GM23338 (cell line): ENCODE measurements at regions not wholly inside any gene's neighbourhood (a gene's known extent, or its start where the extent isn't known, plus 50 kb on each side); places are given as distances from the start of the nearest gene placed in this dataset.

Experiments
- ATAC-seq: fragments of 200-7000 bp; cut with Tn5 transposase; 3 replicates; pipeline ENCODE4 v1.9.1; 2020
- DNase-seq: peaks from one replicate; pipeline ENCODE4 v3.0.0-alpha.2; 2015; ENCODE audit warnings: low spot score
- H2AFZ ChIP-seq: fragments of 200-600 bp; sonication (generic); 2 replicates; pipeline ENCODE4 v1.8.0; 2016; ENCODE audit warnings: antibody characterized with exemption, mild to moderate bottlenecking, moderate library complexity
- H3F3A ChIP-seq: fragments of 200-600 bp; sonication (generic); replicated peaks from 2 replicates; pipeline ENCODE4 v1.8.0; 2017; ENCODE audit warnings: antibody characterized with exemption, mixed run types, low read depth
- H3K27ac ChIP-seq: fragments of 200-600 bp; sonication (generic); 2 replicates; pipeline ENCODE4 v1.6.1; 2016; ENCODE audit warnings: low read depth
- H3K27me3 ChIP-seq: fragments of 200-600 bp; sonication (generic); 2 replicates; pipeline ENCODE4 v1.8.0; 2016; ENCODE audit warnings: mild to moderate bottlenecking, mixed run types, moderate library complexity; ENCODE audit not compliant: insufficient read depth
- H3K36me3 ChIP-seq: fragments of 200-600 bp; sonication (generic); 2 replicates; pipeline ENCODE4 v1.8.0; 2016; ENCODE audit warnings: mild to moderate bottlenecking; ENCODE audit not compliant: insufficient read depth
- H3K4me1 ChIP-seq: fragments of 200-600 bp; sonication (generic); 2 replicates; pipeline ENCODE4 v1.8.0; 2016; ENCODE audit warnings: mild to moderate bottlenecking, moderate library complexity; ENCODE audit not compliant: insufficient read depth
- H3K4me2 ChIP-seq: fragments of 200-600 bp; sonication (generic); 2 replicates; pipeline ENCODE4 v1.7.1; 2017; ENCODE audit warnings: mixed run types
- H3K4me3 ChIP-seq: fragments of 200-600 bp; sonication (generic); 2 replicates; pipeline ENCODE4 v1.6.1; 2016; ENCODE audit warnings: mixed run types
- H3K79me2 ChIP-seq: fragments of 200-600 bp; sonication (generic); replicated peaks from 2 replicates; pipeline ENCODE4 v1.8.0; 2017; ENCODE audit warnings: mild to moderate bottlenecking; ENCODE audit not compliant: insufficient read depth
- H3K9me2 ChIP-seq: fragments of 200-600 bp; sonication (generic); 2 replicates; pipeline ENCODE4 v1.8.0; 2017; ENCODE audit not compliant: insufficient read depth
- H4K20me1 ChIP-seq: fragments of 200-600 bp; sonication (generic); replicated peaks from 2 replicates; pipeline ENCODE4 v1.8.0; 2017; ENCODE audit warnings: mild to moderate bottlenecking; ENCODE audit not compliant: insufficient read depth
- H3K27ac Mint-ChIP-seq: 2 replicates; pipeline ENCODE4 v1.8.0; 2020; ENCODE audit warnings: inconsistent platforms, mild to moderate bottlenecking, moderate library complexity, mixed read lengths
- H3K27me3 Mint-ChIP-seq: 3 replicates; pipeline ENCODE4 v1.8.0; 2022; ENCODE audit warnings: low read depth, mild to moderate bottlenecking, moderate library complexity, mixed read lengths, inconsistent platforms; ENCODE audit not compliant: insufficient read depth, poor library complexity
- H3K36me3 Mint-ChIP-seq: 3 replicates; pipeline ENCODE4 v1.8.0; 2021; ENCODE audit warnings: low read depth, mild to moderate bottlenecking, inconsistent platforms, moderate library complexity, mixed read lengths
- H3K4me1 Mint-ChIP-seq: 3 replicates; pipeline ENCODE4 v1.8.0; 2020; ENCODE audit warnings: mild to moderate bottlenecking, inconsistent platforms, mixed read lengths
- H3K4me3 Mint-ChIP-seq: 3 replicates; pipeline ENCODE4 v1.8.0; 2021; ENCODE audit warnings: moderate library complexity, mild to moderate bottlenecking, inconsistent platforms, mixed read lengths
- H3K9me3 Mint-ChIP-seq: 3 replicates; pipeline ENCODE4 v1.8.0; 2020; ENCODE audit warnings: moderate library complexity, mild to moderate bottlenecking, inconsistent platforms, mixed read lengths
- CREB1 ChIP-seq: fragments of 250-450 bp; sonication (Bioruptor Pico); IDR thresholded peaks from 2 replicates; pipeline ENCODE4 v1.5.0; 2020; ENCODE audit warnings: low read depth, mild to moderate bottlenecking, moderate library complexity
- EZH2 ChIP-seq: fragments of 200-600 bp; sonication (generic); IDR thresholded peaks from one replicate; pipeline ENCODE4 v1.8.0; 2017; ENCODE audit warnings: antibody characterized with exemption, mild to moderate bottlenecking, low read depth; ENCODE audit not compliant: unreplicated experiment
- EZH2phosphoT487 ChIP-seq: fragments of 200-600 bp; sonication (generic); IDR thresholded peaks from one replicate; pipeline ENCODE4 v1.8.1; 2018; ENCODE audit warnings: antibody characterized with exemption; ENCODE audit not compliant: unreplicated experiment
- JUNB ChIP-seq: IDR thresholded peaks from one replicate; pipeline ENCODE4 v1.6.1; 2016; ENCODE audit warnings: antibody characterized with exemption; ENCODE audit not compliant: unreplicated experiment
- NANOG ChIP-seq: IDR thresholded peaks from 2 replicates; pipeline ENCODE4 v1.6.1; 2016; ENCODE audit warnings: antibody characterized with exemption, borderline replicate concordance
- POLR2AphosphoS5 ChIP-seq: IDR thresholded peaks from 2 replicates; pipeline ENCODE4 v1.6.1; 2016; ENCODE audit warnings: antibody characterized with exemption, low read depth
- STAT1 ChIP-seq: IDR thresholded peaks from one replicate; pipeline ENCODE4 v1.6.1; 2016; ENCODE audit warnings: antibody characterized with exemption; ENCODE audit not compliant: unreplicated experiment
- ZNF114 ChIP-seq: fragments of 250-450 bp; sonication (Bioruptor Pico); IDR thresholded peaks from 2 replicates; pipeline ENCODE4 v1.5.0; 2020; ENCODE audit warnings: mild to moderate bottlenecking, moderate library complexity
- ZNF331 ChIP-seq: fragments of 250-450 bp; sonication (Bioruptor Pico); IDR thresholded peaks from 2 replicates; pipeline ENCODE4 v1.5.0; 2020; ENCODE audit warnings: low read depth, mild to moderate bottlenecking, moderate library complexity
- TF ChIP-seq, protein P1 (sequence below), 2 experiments: fragments of 200-600 bp in 1 of 2; sonication (generic) in 1 of 2; conservative IDR thresholded peaks; 2 replicates each; pipeline versions ENCODE4 v1.5.1 to v1.6.1; 2016 to 2017; ENCODE audit warnings: antibody characterized with exemption in 2 of 2, low read depth in 2 of 2, mild to moderate bottlenecking in 2 of 2, moderate library complexity in 1 of 2
- TF ChIP-seq, protein P2 (sequence below): IDR thresholded peaks from 2 replicates; pipeline ENCODE4 v1.6.1; 2016; ENCODE audit warnings: antibody characterized with exemption
- TF ChIP-seq, protein P3 (sequence below): fragments of 250-450 bp; sonication (Bioruptor Pico); IDR thresholded peaks from 2 replicates; pipeline ENCODE4 v1.5.0; 2020; ENCODE audit warnings: mild to moderate bottlenecking, moderate library complexity
- TF ChIP-seq, protein P4 (sequence below): IDR thresholded peaks from one replicate; pipeline ENCODE4 v1.6.1; 2018; ENCODE audit warnings: antibody characterized with exemption; ENCODE audit not compliant: unreplicated experiment

DNA sequence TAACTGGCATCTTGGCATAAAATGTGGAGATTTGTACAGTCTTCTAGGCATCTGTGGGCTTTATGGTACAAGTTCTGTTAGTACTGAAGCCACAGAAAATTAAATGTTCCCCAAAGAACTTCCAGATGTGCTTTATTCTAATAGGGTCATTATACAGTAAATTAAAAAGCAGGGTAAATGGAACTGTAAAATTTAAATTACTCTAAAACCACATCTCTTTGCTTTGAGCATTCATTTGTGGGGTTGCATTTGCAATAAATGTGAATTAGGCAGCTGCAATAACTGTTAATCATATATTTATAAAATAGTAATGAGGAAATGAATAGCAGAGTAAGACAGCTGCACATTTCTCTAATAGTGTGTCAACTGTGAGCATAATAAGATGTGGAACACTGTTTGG is 151.5 kb downstream of the BUB3 start:
- Histone ChIP-seq H3F3A (no peaks in the 10 kb centered on the region), H3K27me3 (no peaks in the 10 kb centered on the region), H3K79me2 (no peaks in the 10 kb centered on the region), H3K9me2 (peaks cover 8% of the 10 kb centered on the region; the same call in 1 of the 2 replicates), H3K36me3 (no peaks in the 10 kb centered on the region), H4K20me1 (no peaks in the 10 kb centered on the region), H3K27ac (no peak overlapping the region), H3K4me3 (no peak overlapping the region), H3K4me1 (peaks cover 9% of the 10 kb centered on the region; the same call in 1 of the 2 replicates), H2AFZ (no peak overlapping the region), H3K4me2 (no peak overlapping the region)
- H3K4me1 Mint-ChIP-seq = peaks cover 16% of the 10 kb centered on the region
- no peak overlapping the region for H3K4me3 Mint-ChIP-seq
- H3K9me3 Mint-ChIP-seq = peaks cover 16% of the 10 kb centered on the region
- ATAC-seq (no peak), DNase-seq (no peak)
- H3K36me3 Mint-ChIP-seq = peaks cover 18% of the 10 kb centered on the region; the same call in 2 of the 3 replicates
- peaks cover 8% of the 10 kb centered on the region for H3K27me3 Mint-ChIP-seq
- no peak overlapping the region for H3K27ac Mint-ChIP-seq
- TF ChIP-seq, protein P1, sequence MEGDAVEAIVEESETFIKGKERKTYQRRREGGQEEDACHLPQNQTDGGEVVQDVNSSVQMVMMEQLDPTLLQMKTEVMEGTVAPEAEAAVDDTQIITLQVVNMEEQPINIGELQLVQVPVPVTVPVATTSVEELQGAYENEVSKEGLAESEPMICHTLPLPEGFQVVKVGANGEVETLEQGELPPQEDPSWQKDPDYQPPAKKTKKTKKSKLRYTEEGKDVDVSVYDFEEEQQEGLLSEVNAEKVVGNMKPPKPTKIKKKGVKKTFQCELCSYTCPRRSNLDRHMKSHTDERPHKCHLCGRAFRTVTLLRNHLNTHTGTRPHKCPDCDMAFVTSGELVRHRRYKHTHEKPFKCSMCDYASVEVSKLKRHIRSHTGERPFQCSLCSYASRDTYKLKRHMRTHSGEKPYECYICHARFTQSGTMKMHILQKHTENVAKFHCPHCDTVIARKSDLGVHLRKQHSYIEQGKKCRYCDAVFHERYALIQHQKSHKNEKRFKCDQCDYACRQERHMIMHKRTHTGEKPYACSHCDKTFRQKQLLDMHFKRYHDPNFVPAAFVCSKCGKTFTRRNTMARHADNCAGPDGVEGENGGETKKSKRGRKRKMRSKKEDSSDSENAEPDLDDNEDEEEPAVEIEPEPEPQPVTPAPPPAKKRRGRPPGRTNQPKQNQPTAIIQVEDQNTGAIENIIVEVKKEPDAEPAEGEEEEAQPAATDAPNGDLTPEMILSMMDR (conservative IDR thresholded peaks at IDR 0.05; ENCODE audit: low read depth in 2 of 2) = no peak
- TF ChIP-seq ZNF114 (CRISPR knock-in tag) (no peak), POLR2AphosphoS5 (no peak), ZNF331 (CRISPR knock-in tag) (no peak), STAT1 (no peak), NANOG (no peak), JUNB (no peak), EZH2phosphoT487 (no peak), CREB1 (CRISPR knock-in tag) (no peak), EZH2 (no peak)
- TF ChIP-seq, protein P2, sequence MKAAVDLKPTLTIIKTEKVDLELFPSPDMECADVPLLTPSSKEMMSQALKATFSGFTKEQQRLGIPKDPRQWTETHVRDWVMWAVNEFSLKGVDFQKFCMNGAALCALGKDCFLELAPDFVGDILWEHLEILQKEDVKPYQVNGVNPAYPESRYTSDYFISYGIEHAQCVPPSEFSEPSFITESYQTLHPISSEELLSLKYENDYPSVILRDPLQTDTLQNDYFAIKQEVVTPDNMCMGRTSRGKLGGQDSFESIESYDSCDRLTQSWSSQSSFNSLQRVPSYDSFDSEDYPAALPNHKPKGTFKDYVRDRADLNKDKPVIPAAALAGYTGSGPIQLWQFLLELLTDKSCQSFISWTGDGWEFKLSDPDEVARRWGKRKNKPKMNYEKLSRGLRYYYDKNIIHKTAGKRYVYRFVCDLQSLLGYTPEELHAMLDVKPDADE = no peak
- TF ChIP-seq, protein P3, sequence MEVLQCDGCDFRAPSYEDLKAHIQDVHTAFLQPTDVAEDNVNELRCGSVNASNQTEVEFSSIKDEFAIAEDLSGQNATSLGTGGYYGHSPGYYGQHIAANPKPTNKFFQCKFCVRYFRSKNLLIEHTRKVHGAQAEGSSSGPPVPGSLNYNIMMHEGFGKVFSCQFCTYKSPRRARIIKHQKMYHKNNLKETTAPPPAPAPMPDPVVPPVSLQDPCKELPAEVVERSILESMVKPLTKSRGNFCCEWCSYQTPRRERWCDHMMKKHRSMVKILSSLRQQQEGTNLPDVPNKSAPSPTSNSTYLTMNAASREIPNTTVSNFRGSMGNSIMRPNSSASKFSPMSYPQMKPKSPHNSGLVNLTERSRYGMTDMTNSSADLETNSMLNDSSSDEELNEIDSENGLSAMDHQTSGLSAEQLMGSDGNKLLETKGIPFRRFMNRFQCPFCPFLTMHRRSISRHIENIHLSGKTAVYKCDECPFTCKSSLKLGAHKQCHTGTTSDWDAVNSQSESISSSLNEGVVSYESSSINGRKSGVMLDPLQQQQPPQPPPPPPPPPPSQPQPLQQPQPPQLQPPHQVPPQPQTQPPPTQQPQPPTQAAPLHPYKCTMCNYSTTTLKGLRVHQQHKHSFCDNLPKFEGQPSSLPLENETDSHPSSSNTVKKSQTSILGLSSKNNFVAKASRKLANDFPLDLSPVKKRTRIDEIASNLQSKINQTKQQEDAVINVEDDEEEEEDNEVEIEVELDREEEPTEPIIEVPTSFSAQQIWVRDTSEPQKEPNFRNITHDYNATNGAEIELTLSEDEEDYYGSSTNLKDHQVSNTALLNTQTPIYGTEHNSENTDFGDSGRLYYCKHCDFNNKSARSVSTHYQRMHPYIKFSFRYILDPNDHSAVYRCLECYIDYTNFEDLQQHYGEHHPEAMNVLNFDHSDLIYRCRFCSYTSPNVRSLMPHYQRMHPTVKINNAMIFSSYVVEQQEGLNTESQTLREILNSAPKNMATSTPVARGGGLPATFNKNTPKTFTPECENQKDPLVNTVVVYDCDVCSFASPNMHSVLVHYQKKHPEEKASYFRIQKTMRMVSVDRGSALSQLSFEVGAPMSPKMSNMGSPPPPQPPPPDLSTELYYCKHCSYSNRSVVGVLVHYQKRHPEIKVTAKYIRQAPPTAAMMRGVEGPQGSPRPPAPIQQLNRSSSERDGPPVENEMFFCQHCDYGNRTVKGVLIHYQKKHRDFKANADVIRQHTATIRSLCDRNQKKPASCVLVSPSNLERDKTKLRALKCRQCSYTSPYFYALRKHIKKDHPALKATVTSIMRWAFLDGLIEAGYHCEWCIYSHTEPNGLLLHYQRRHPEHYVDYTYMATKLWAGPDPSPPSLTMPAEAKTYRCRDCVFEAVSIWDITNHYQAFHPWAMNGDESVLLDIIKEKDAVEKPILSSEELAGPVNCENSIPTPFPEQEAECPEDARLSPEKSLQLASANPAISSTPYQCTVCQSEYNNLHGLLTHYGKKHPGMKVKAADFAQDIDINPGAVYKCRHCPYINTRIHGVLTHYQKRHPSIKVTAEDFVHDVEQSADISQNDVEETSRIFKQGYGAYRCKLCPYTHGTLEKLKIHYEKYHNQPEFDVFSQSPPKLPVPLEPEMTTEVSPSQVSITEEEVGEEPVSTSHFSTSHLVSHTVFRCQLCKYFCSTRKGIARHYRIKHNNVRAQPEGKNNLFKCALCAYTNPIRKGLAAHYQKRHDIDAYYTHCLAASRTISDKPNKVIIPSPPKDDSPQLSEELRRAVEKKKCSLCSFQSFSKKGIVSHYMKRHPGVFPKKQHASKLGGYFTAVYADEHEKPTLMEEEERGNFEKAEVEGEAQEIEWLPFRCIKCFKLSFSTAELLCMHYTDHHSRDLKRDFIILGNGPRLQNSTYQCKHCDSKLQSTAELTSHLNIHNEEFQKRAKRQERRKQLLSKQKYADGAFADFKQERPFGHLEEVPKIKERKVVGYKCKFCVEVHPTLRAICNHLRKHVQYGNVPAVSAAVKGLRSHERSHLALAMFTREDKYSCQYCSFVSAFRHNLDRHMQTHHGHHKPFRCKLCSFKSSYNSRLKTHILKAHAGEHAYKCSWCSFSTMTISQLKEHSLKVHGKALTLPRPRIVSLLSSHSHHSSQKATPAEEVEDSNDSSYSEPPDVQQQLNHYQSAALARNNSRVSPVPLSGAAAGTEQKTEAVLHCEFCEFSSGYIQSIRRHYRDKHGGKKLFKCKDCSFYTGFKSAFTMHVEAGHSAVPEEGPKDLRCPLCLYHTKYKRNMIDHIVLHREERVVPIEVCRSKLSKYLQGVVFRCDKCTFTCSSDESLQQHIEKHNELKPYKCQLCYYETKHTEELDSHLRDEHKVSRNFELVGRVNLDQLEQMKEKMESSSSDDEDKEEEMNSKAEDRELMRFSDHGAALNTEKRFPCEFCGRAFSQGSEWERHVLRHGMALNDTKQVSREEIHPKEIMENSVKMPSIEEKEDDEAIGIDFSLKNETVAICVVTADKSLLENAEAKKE (CRISPR knock-in tag) = no peak
- TF ChIP-seq, protein P4, sequence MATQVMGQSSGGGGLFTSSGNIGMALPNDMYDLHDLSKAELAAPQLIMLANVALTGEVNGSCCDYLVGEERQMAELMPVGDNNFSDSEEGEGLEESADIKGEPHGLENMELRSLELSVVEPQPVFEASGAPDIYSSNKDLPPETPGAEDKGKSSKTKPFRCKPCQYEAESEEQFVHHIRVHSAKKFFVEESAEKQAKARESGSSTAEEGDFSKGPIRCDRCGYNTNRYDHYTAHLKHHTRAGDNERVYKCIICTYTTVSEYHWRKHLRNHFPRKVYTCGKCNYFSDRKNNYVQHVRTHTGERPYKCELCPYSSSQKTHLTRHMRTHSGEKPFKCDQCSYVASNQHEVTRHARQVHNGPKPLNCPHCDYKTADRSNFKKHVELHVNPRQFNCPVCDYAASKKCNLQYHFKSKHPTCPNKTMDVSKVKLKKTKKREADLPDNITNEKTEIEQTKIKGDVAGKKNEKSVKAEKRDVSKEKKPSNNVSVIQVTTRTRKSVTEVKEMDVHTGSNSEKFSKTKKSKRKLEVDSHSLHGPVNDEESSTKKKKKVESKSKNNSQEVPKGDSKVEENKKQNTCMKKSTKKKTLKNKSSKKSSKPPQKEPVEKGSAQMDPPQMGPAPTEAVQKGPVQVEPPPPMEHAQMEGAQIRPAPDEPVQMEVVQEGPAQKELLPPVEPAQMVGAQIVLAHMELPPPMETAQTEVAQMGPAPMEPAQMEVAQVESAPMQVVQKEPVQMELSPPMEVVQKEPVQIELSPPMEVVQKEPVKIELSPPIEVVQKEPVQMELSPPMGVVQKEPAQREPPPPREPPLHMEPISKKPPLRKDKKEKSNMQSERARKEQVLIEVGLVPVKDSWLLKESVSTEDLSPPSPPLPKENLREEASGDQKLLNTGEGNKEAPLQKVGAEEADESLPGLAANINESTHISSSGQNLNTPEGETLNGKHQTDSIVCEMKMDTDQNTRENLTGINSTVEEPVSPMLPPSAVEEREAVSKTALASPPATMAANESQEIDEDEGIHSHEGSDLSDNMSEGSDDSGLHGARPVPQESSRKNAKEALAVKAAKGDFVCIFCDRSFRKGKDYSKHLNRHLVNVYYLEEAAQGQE = no peak
